ENCODE measurements at regions not wholly inside any gene's neighbourhood (a gene's known extent, or its start where the extent isn't known, plus 50 kb on each side); places are given as distances from the start of the nearest gene placed in this dataset.
"Not testable (repeated sequence)": the region's sequence is repeated elsewhere in the genome, so short reads cannot be mapped to it uniquely, and the experiment has no call there.

DNA sequence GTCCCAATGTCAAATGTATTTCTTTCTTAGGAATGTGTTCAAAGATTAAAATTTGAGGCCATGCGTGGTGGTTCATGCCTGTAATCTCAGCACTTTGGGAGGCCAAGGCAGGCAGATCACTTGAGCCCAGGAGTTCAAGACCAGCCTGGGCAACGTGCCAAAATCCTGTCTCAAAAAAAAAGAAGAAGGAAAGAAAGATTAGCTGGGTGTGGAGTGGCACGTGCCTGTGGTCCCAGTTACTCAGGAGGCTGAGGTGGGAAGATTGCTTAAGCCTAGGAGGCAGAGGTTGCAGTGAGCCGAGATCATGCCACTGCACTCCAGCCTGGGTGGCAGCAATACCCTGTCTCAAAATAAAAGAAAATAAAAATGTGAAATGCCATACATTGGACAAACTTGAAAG lies 117.5 kb upstream of the SPATA31C2 start:
- not testable (repeated sequence) for H3K27me3 ChIP-seq (ENCODE audit: control insufficient read depth, insufficient read depth, low read length); H3K4me1 ChIP-seq (ENCODE audit: control insufficient read depth, insufficient read depth, low read length); H3K36me3 ChIP-seq (ENCODE audit: control insufficient read depth, insufficient read depth, low read length); H3K27ac ChIP-seq (ENCODE audit: low read depth, low read length); H3K4me3 ChIP-seq (ENCODE audit: low read depth, low read length); H3K9ac ChIP-seq (ENCODE audit: low read length)
- peaks cover 32% of the 10 kb centered on the region for H3K9me3 ChIP-seq (ENCODE audit: control insufficient read depth, insufficient read depth, low read depth, low read length)

DNA sequence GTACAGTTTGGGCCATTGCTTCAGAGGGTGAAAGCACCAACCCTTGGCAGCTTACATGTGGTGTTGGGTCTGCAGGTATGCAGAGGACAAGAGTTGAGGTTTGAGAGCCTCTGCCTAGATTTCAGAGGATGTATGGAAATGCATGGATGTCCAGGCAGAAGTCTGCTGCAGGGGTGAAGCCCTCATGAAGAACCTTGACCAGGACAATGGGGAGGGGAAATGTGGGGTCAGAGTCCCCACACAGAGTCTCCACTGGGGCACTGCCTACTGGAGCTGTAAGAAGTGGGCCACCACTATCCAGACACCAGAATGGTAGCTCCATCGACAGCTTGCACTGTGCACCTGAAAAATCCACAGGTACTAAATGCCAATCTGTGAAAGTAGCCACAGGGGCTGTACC lies 113.6 kb upstream of the SPATA31C2 start:
- Histone ChIP-seq H3K9ac (ENCODE audit: low read length) (no peak overlapping the region), H3K4me3 (ENCODE audit: low read depth, low read length) (no peak overlapping the region), H3K27ac (ENCODE audit: low read depth, low read length) (no peak overlapping the region), H3K36me3 (ENCODE audit: control insufficient read depth, insufficient read depth, low read length) (no peaks in the 10 kb centered on the region), H3K4me1 (ENCODE audit: control insufficient read depth, insufficient read depth, low read length) (no peaks in the 10 kb centered on the region), H3K9me3 (ENCODE audit: control insufficient read depth, insufficient read depth, low read depth, low read length) (peaks cover 40% of the 10 kb centered on the region), H3K27me3 (ENCODE audit: control insufficient read depth, insufficient read depth, low read length) (no peaks in the 10 kb centered on the region)

DNA sequence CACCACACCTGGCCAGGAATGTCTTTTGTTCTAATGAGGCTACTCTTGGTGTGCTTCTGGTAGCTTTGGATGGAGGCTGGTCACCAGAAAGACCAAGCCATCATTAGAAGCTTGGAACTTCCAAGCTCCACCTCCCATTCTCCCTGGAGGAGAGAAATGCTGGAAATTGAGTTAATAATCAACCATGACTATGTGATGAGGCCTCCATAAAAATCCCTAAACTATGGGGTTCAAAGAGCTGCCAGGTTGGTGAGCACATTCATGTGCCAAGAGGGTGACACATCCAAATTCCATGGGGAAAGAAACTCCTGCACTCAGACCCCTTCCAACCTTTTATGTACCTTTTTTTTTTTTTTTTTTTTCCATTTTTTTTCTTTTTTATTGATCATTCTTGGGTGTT lies 105.5 kb upstream of the SPATA31C2 start:
- Histone ChIP-seq H3K36me3 (ENCODE audit: control insufficient read depth, insufficient read depth, low read length) (no peaks in the 10 kb centered on the region), H3K4me1 (ENCODE audit: control insufficient read depth, insufficient read depth, low read length) (no peaks in the 10 kb centered on the region), H3K9me3 (ENCODE audit: control insufficient read depth, insufficient read depth, low read depth, low read length) (no peaks in the 10 kb centered on the region), H3K27me3 (ENCODE audit: control insufficient read depth, insufficient read depth, low read length) (no peaks in the 10 kb centered on the region), H3K27ac (ENCODE audit: low read depth, low read length) (no peak overlapping the region), H3K9ac (ENCODE audit: low read length) (no peak overlapping the region), H3K4me3 (ENCODE audit: low read depth, low read length) (no peak overlapping the region)

DNA sequence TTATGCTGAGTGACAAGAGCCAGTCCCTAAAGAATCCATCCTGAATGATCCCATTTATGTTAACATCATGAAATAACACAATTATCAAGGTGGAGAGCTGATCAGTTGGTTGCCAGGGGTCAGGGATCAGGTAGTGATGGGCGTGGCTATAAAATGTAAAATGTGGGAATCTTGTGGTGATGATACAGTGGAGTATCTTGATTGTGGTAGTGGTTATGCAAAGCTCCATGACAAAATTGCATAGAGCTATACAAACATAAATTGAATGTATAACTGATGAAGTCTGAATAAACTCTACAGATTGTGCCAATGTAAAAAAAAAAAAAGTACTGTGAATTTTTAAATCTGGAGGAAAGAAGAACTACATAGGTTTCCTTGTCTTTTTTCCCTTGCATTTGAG lies 104.6 kb upstream of the SPATA31C2 start:
- Histone ChIP-seq H3K9me3 (ENCODE audit: control insufficient read depth, insufficient read depth, low read depth, low read length) (no peaks in the 10 kb centered on the region), H3K27me3 (ENCODE audit: control insufficient read depth, insufficient read depth, low read length) (no peaks in the 10 kb centered on the region), H3K27ac (ENCODE audit: low read depth, low read length) (no peak overlapping the region), H3K36me3 (ENCODE audit: control insufficient read depth, insufficient read depth, low read length) (no peaks in the 10 kb centered on the region), H3K9ac (ENCODE audit: low read length) (no peak overlapping the region), H3K4me1 (ENCODE audit: control insufficient read depth, insufficient read depth, low read length) (no peaks in the 10 kb centered on the region), H3K4me3 (ENCODE audit: low read depth, low read length) (no peak overlapping the region)

DNA sequence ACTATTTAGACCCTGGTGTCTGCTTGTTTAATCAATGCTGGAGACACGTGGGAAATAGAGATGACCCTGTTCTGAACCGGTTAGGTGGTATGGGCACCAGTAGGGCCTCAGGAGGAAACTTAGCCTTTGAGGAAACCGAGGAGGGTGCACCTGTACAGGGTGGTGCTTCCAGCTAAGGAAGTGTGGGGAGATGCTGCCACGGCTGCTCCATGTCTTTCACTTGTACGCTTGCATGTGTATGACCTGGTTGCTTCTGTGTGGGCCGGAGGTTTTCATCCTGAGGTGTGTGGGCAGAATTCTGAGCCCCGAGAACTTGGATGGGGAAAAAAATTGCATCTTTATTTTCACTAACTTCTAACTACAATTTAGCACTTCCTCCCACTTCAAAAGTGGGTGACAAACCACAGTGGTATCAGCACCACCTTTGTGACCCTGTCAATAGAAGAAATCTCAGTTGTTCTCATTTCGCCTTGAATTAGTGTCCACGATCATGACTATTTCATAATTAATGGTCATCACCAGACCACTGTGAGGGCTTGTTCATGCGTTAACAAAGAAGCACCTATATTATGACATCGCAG lies 99.8 kb upstream of the SPATA31C2 start:
- Histone ChIP-seq H3K4me3 (ENCODE audit: low read depth, low read length) (no peak overlapping the region), H3K27me3 (ENCODE audit: control insufficient read depth, insufficient read depth, low read length) (no peaks in the 10 kb centered on the region), H3K9ac (ENCODE audit: low read length) (no peak overlapping the region), H3K9me3 (ENCODE audit: control insufficient read depth, insufficient read depth, low read depth, low read length) (no peaks in the 10 kb centered on the region), H3K4me1 (ENCODE audit: control insufficient read depth, insufficient read depth, low read length) (no peaks in the 10 kb centered on the region), H3K27ac (ENCODE audit: low read depth, low read length) (no peak overlapping the region), H3K36me3 (ENCODE audit: control insufficient read depth, insufficient read depth, low read length) (no peaks in the 10 kb centered on the region)

DNA sequence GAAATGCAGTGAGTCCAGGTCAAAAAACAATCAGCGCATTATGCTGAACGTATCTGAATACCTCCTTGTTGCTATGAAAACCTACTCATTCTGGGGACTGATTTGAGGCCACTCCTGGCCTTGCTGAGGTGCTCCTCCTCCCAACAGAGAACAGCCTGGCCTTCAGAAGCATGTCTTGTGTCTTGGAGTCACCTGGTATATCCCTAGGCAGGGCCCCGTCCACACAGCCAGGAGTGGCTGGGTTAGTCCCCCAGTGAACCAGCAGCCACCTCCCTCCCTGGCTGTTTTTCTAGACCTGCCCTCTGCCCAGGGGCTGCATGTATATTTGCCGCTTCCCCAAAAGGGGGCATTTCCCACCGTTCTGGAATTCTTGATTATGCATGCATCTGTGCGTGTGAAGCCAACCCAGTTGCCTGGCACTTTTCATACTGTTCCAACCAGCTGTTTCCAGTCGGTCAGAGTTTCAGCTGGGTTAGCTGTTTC lies 99.2 kb upstream of the SPATA31C2 start:
- Histone ChIP-seq H3K36me3 (ENCODE audit: control insufficient read depth, insufficient read depth, low read length) (no peaks in the 10 kb centered on the region), H3K9ac (ENCODE audit: low read length) (no peak overlapping the region), H3K27ac (ENCODE audit: low read depth, low read length) (no peak overlapping the region), H3K9me3 (ENCODE audit: control insufficient read depth, insufficient read depth, low read depth, low read length) (peaks cover 1% of the 10 kb centered on the region; the same call in 1 of the 2 replicates), H3K27me3 (ENCODE audit: control insufficient read depth, insufficient read depth, low read length) (no peaks in the 10 kb centered on the region), H3K4me1 (ENCODE audit: control insufficient read depth, insufficient read depth, low read length) (no peaks in the 10 kb centered on the region), H3K4me3 (ENCODE audit: low read depth, low read length) (no peak overlapping the region)

DNA sequence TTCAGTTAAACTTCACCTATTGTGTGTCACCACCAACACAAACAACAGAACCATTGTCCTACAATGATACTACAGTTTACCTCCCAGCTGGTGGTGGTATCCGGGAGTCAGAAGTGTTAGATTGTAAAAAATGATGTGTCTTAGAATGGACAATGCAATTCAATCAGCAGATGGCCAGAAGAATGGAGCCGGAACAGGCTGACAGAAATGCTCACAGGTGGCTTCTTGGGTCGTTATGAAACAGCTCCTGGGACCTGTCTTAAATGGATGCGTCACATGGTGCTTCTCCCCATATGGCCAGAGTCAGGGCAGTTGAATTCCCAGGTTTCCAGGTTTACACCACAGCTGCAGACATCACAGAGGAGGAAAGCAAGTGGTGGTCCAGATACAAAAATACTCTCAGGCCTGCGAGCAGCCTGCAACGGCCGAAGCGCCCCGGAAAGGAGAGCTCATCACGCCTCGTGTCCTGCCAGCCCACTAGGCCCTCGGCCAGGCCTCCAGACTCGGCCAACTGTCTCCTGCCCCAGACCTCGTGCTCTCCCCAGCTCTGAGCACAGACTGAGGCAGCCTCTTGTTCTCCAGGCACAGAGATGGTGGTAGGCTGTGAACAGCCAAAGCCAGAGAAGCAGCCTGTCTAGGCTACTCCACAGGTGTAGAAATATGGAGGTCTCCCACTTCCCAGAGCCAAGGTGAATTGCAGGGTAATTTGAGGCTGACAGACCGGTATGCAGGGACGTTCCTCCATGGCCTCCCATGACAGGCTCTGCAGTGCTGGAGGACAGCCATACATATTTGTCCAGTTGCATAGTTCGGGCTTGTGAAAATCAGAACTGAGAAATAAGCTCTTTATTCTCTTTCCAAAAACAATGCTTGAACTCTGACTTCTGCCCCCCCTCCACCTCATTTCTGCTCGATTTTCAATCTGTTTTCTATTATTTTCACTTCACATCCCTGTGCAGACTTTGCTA lies 98.5 kb upstream of the SPATA31C2 start:
- peaks cover 5% of the 10 kb centered on the region; the same call in 1 of the 2 replicates for H3K9me3 ChIP-seq (ENCODE audit: control insufficient read depth, insufficient read depth, low read depth, low read length)
- no peak overlapping the region for H3K27ac ChIP-seq (ENCODE audit: low read depth, low read length)
- no peak overlapping the region for H3K4me3 ChIP-seq (ENCODE audit: low read depth, low read length)
- no peak overlapping the region for H3K9ac ChIP-seq (ENCODE audit: low read length)
- no peaks in the 10 kb centered on the region for H3K4me1 ChIP-seq (ENCODE audit: control insufficient read depth, insufficient read depth, low read length)
- no peaks in the 10 kb centered on the region for H3K27me3 ChIP-seq (ENCODE audit: control insufficient read depth, insufficient read depth, low read length)
- H3K36me3 ChIP-seq (ENCODE audit: control insufficient read depth, insufficient read depth, low read length), result no peaks in the 10 kb centered on the region

DNA sequence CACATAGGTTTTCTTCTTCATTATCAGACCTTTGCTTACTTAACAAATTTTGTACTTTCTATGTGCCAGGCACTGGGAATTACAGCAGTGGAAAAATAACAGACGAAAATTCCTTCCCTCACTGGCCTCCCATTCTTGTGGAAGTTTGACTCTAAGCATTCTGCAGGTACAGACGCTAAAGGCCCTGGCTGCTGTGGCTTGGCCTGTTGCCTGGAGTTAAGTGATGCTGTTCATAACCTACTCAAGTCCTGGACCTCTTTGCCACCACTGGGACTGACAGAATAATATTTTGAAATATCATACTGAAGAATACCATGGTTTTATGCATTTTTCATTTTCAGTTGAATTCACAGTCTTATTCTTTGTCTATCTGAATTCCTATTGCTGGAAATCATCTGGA lies 97.3 kb upstream of the SPATA31C2 start:
- no peak overlapping the region for H3K27ac ChIP-seq (ENCODE audit: low read depth, low read length)
- no peak overlapping the region for H3K4me3 ChIP-seq (ENCODE audit: low read depth, low read length)
- H3K4me1 ChIP-seq (ENCODE audit: control insufficient read depth, insufficient read depth, low read length), result no peaks in the 10 kb centered on the region
- H3K36me3 ChIP-seq (ENCODE audit: control insufficient read depth, insufficient read depth, low read length), result no peaks in the 10 kb centered on the region
- H3K9me3 ChIP-seq (ENCODE audit: control insufficient read depth, insufficient read depth, low read depth, low read length), result peaks cover 5% of the 10 kb centered on the region; the same call in 1 of the 2 replicates
- H3K27me3 ChIP-seq (ENCODE audit: control insufficient read depth, insufficient read depth, low read length), result no peaks in the 10 kb centered on the region
- H3K9ac ChIP-seq (ENCODE audit: low read length), result no peak overlapping the region

DNA sequence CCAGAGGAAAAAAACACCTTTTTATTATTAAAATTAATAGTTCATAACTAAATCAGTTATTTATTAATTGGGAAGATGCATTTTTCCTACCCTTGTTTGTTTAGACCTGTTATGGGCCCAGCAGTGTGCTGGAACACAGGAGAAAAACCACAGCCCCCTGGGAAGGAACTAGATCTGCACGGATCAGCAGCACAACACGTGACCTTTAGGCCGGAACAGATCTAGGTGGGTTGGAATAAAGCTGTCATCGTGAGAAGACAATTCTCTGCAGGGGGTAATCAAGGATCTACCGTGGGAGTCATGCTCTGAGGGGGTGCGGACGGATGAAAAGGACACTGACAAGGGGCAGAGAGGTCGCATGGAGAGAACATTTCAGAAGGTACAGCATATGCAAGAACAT lies 95.8 kb upstream of the SPATA31C2 start:
- H3K4me3 ChIP-seq (ENCODE audit: low read depth, low read length), result no peak overlapping the region
- H3K9ac ChIP-seq (ENCODE audit: low read length), result no peak overlapping the region
- no peaks in the 10 kb centered on the region for H3K27me3 ChIP-seq (ENCODE audit: control insufficient read depth, insufficient read depth, low read length)
- no peaks in the 10 kb centered on the region for H3K4me1 ChIP-seq (ENCODE audit: control insufficient read depth, insufficient read depth, low read length)
- H3K9me3 ChIP-seq (ENCODE audit: control insufficient read depth, insufficient read depth, low read depth, low read length), result peaks cover 5% of the 10 kb centered on the region; the same call in 1 of the 2 replicates
- H3K27ac ChIP-seq (ENCODE audit: low read depth, low read length), result no peak overlapping the region
- no peaks in the 10 kb centered on the region for H3K36me3 ChIP-seq (ENCODE audit: control insufficient read depth, insufficient read depth, low read length)

DNA sequence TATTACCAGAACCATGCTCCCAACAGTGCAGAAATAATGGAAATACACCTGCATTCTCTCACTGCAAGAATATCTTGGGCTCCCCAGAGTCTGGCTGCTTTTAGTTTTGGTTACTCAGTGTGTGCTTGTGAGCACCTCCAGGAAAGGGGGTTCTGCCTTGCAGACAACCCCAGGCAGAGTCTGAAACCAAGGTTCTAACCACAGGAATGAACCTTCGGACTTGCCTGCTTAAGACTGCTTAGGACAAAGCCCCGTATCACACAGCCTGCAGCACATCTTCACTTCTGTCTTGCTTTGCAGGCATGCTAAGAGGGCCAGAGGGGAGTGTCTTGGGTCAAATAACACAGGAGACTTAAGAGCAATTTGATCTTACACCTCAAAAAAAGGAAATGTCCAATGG lies 94.8 kb upstream of the SPATA31C2 start:
- Histone ChIP-seq H3K4me3 (ENCODE audit: low read depth, low read length) (no peak overlapping the region), H3K36me3 (ENCODE audit: control insufficient read depth, insufficient read depth, low read length) (no peaks in the 10 kb centered on the region), H3K9ac (ENCODE audit: low read length) (no peak overlapping the region), H3K9me3 (ENCODE audit: control insufficient read depth, insufficient read depth, low read depth, low read length) (peaks cover 5% of the 10 kb centered on the region; the same call in 1 of the 2 replicates), H3K27ac (ENCODE audit: low read depth, low read length) (no peak overlapping the region), H3K4me1 (ENCODE audit: control insufficient read depth, insufficient read depth, low read length) (no peaks in the 10 kb centered on the region), H3K27me3 (ENCODE audit: control insufficient read depth, insufficient read depth, low read length) (no peaks in the 10 kb centered on the region)

DNA sequence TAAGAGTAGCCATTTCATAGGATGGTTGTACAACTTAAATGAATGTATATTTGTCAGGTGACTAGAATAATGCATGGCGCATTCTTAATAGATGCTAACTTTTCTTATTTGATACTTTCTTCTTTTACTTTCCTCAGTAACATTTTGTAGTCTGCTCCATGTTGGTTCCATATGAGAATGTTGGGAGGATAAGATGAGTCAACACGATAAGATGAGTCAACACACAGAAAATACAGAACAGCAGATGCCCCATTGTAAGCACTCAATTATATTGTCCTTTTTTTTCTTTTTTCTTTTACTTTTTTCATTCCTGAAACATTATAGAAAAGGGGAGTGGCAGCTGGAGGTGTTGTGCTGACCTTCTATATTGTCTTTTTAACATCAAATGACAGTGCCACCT lies 92.3 kb upstream of the SPATA31C2 start:
- no peak overlapping the region for H3K4me3 ChIP-seq (ENCODE audit: low read depth, low read length)
- no peak overlapping the region for H3K27ac ChIP-seq (ENCODE audit: low read depth, low read length)
- H3K4me1 ChIP-seq (ENCODE audit: control insufficient read depth, insufficient read depth, low read length), result no peaks in the 10 kb centered on the region
- H3K27me3 ChIP-seq (ENCODE audit: control insufficient read depth, insufficient read depth, low read length), result no peaks in the 10 kb centered on the region
- H3K9ac ChIP-seq (ENCODE audit: low read length), result no peak overlapping the region
- no peaks in the 10 kb centered on the region for H3K36me3 ChIP-seq (ENCODE audit: control insufficient read depth, insufficient read depth, low read length)
- H3K9me3 ChIP-seq (ENCODE audit: control insufficient read depth, insufficient read depth, low read depth, low read length), result peaks cover 5% of the 10 kb centered on the region; the same call in 1 of the 2 replicates
